Brain microvascular endothelial cell (primary cell): ENCODE measurements at regions not wholly inside any gene's neighbourhood (a gene's known extent, or its start where the extent isn't known, plus 50 kb on each side); places are given as distances from the start of the nearest gene placed in this dataset.
A peak's percentile ranks its signal among the peaks of the same experiment; 100 is the strongest.

Experiments used
- DNase-seq: peaks from one replicate; pipeline ENCODE4 v3.0.0-alpha.2; 2020
- H3K27ac ChIP-seq: fragments of 250-450 bp; sonication (Bioruptor Pico); 2 replicates; pipeline ENCODE4 v1.5.1; 2020; ENCODE audit warnings: mild to moderate bottlenecking, moderate library complexity
- H3K27me3 ChIP-seq: fragments of 250-450 bp; sonication (Bioruptor Pico); replicated peaks from 2 replicates; pipeline ENCODE4 v1.5.1; 2020; ENCODE audit warnings: mild to moderate bottlenecking
- H3K36me3 ChIP-seq: fragments of 250-450 bp; sonication (Bioruptor Pico); replicated peaks from 2 replicates; pipeline ENCODE4 v1.5.1; 2020; ENCODE audit warnings: mild to moderate bottlenecking
- H3K4me3 ChIP-seq: 2 replicates; pipeline ENCODE4 v1.5.1; 2011; ENCODE audit warnings: low read depth, mild to moderate bottlenecking, control low read depth, low read length, moderate library complexity
- CTCF ChIP-seq: IDR thresholded peaks from 2 replicates; pipeline ENCODE4 v1.5.1; 2011; ENCODE audit warnings: low read depth, mild to moderate bottlenecking, moderate library complexity, low read length, control low read depth, inconsistent platforms; ENCODE audit errors: missing control alignments
- in situ Hi-C: cut with HindIII; loops from 2 replicates; pipeline ENCODE4 v1.10.0; 2017; ENCODE audit warnings: low sequenced_read_pairs, low pct_ligation_motif_present

GRCh38 chr6:140992678-140993077 lies 1140.0 kb upstream of the GJE1 start:
- in situ Hi-C loops: no loop called here
- H3K4me3 ChIP-seq: no peak overlapping the region
- H3K27me3 ChIP-seq: no peaks in the 10 kb centered on the region
- DNase-seq: no peak
- H3K27ac ChIP-seq: no peak overlapping the region
- H3K36me3 ChIP-seq: no peaks in the 10 kb centered on the region
- TF ChIP-seq CTCF: no peak

GRCh38 chr6:140988780-140989179 lies 1143.9 kb upstream of the GJE1 start:
- in situ Hi-C loops: no loop called here
- no peak for TF ChIP-seq CTCF
- Histone ChIP-seq H3K27me3 (no peaks in the 10 kb centered on the region), H3K4me3 (no peak overlapping the region), H3K27ac (no peak overlapping the region), H3K36me3 (no peaks in the 10 kb centered on the region)
- no peak for DNase-seq

- no peak for TF ChIP-seq CTCF
- H3K4me3 ChIP-seq: no peak overlapping the region
- no peaks in the 10 kb centered on the region for H3K27me3 ChIP-seq
- in situ Hi-C loops: no loop called here
- no peaks in the 10 kb centered on the region for H3K36me3 ChIP-seq
- no peak for DNase-seq
- no peak overlapping the region for H3K27ac ChIP-seq
Measured at GRCh38 chr6:140987364-140988155, 1145.2 kb upstream of the GJE1 start.

GRCh38 chr6:140985679-140986275 lies 1146.9 kb upstream of the GJE1 start:
- H3K27me3 ChIP-seq: no peaks in the 10 kb centered on the region
- H3K36me3 ChIP-seq: no peaks in the 10 kb centered on the region
- in situ Hi-C loops: no loop called here
- H3K27ac ChIP-seq: no peak overlapping the region
- DNase-seq: no peak
- no peak for TF ChIP-seq CTCF
- H3K4me3 ChIP-seq: no peak overlapping the region

GRCh38 chr6:140980265-140980887 lies 1152.3 kb upstream of the GJE1 start:
- no peak overlapping the region for H3K4me3 ChIP-seq
- peak; percentile 27 for DNase-seq
- no peaks in the 10 kb centered on the region for H3K27me3 ChIP-seq
- peak; percentile 13 for TF ChIP-seq CTCF
- no peaks in the 10 kb centered on the region for H3K36me3 ChIP-seq
- H3K27ac ChIP-seq: peak overlapping the region; percentile 86
- in situ Hi-C loops: no loop called here
